Testis (tissue), 2 donors: ENCODE measurements at regions not wholly inside any gene's neighbourhood (a gene's known extent, or its start where the extent isn't known, plus 50 kb on each side); places are given as distances from the start of the nearest gene placed in this dataset.

Source experiments
- CTCF ChIP-seq, 3 experiments: fragments of 450-650 bp in 2 of 3; fragments of 200-600 bp in 1 of 3; sonication (generic) in 1 of 3; IDR thresholded peaks; one replicate each; pipeline ENCODE4 v1.5.1; 2016 to 2019; ENCODE audit warnings: antibody characterized with exemption in 3 of 3, mild to moderate bottlenecking in 2 of 3, moderate library complexity in 1 of 3
- POLR2A ChIP-seq: fragments of 450-650 bp; IDR thresholded peaks from one replicate; pipeline ENCODE4 v1.6.1; 2017; ENCODE audit warnings: antibody characterized with exemption, mild to moderate bottlenecking, moderate library complexity

- no peak for TF ChIP-seq CTCF (IDR thresholded peaks at IDR 0.05)
- TF ChIP-seq POLR2A = no peak
Measured at GRCh38 chr7:90007831-90008230, 146.4 kb upstream of the STEAP1 start.
